ENCODE measurements at regions not wholly inside any gene's neighbourhood (a gene's known extent, or its start where the extent isn't known, plus 50 kb on each side); places are given as distances from the start of the nearest gene placed in this dataset.
"Not testable (repeated sequence)": the region's sequence is repeated elsewhere in the genome, so short reads cannot be mapped to it uniquely, and the experiment has no call there.

DNA sequence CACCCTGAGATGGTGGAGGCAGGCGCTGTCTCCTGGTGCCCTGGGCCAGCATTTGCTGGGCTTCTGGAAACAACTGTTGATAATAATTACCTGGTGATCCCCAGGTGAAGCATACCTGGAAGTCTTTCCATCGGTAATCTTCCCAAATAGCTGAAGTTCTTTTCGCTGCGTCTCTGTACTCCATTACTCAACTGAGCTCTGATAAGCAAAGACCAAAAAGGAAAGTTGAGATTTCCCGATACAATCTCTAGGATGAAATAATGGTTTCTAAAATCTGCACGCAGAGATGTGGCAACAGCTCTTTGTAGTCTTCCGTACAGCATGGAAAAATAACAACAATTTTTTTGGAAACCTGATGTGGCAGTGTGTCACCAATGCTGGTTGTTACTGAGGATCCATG is 226.5 kb downstream of the GATA3 start:
- no peak for DNase-seq (ENCODE audit: low read depth in 2 of 2)

DNA sequence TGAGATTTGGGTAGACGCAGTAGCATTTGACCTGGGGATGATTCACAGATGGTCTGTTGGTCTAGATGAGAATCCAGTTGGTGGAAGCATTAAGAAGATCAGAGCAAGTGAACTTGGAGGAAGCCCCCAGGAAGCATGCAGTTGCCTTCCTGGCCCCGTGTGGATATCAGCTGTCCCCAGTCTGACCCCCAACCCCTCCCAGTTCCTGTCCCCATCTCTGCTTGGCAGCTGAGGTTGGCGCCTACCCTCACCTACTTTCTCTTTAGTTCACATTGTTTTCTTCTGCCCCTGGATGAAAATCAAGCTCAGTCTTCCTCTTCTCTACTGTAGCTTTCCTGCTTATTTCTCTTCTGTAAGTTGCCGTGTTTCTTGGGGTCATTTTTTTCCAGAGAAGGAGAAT is 227.9 kb downstream of the GATA3 start:
- DNase-seq (ENCODE audit: low read depth in 2 of 2) = no peak

DNA sequence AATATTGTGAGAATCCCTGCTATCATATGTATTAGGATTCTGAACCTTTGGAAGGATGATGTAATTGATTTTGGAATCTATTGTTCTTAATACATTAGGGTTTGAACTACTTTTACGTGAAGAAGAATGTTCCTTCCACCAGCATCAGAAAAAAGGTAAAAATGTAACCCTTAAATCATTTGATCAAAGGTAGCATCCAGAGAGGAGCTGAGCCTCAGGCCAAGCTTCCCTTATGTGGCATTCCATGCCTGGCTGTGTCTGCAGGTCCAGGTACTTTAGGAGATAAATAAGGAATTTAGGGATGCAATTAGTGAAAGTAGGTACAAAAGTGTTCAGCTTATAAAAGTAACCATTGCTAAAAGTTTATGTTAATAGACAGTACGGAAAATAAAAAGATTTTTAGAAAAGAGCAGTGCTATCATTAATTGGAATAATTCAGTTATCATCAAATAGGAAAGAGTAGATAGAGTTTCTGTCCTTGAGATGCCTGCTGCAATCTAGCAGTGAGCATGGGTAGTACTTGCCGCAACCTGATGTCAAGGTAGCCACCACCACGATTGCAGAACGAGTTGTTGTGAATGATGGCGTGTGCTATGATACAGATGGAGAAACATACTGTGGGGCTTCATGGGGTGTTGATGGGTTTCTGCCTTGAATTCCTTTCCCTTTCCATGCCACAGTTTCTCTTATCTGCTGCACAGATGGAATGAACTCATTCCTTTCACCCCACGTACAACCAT is 228.8 kb downstream of the GATA3 start:
- DNase-seq (ENCODE audit: low read depth in 2 of 2) = no peak

DNA sequence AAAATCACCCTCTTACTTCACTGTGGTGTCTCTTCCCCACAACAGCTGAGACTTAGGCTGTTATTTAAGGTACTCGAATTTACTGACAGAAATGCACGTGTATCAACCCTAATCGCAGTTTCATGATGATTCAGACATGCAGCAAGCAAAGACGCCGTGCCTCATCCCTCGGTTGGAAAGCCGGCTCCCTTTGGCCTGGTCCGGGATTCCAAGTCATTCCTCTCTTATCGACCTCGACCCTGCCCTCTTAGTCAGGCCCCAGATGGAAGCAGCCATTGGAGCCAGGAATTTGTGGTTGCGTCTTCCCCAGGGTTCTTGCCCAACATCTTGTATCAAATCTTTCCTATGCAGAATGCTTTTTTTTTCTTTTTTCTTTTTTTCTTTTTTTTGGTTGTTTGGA is 229.5 kb downstream of the GATA3 start:
- DNase-seq (ENCODE audit: low read depth in 2 of 2) = no peak

DNA sequence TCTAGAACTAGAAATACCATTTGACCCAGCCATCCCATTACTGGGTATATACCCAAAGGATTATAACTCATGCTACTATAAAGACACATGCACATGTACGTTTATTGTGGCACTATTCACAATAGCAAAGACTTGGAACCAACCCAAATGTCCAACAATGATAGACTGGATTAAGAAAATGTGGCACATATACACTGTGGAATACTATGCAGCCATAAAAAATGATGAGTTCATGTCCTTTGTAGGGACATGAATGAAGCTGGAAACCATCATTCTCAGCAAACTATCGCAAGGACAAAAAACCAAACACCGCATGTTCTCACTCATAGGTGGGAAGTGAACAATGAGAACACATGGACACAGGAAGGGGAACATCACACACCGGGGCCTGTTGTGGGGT is 231.5 kb downstream of the GATA3 start:
- DNase-seq (ENCODE audit: low read depth in 2 of 2) = not testable (repeated sequence)

DNA sequence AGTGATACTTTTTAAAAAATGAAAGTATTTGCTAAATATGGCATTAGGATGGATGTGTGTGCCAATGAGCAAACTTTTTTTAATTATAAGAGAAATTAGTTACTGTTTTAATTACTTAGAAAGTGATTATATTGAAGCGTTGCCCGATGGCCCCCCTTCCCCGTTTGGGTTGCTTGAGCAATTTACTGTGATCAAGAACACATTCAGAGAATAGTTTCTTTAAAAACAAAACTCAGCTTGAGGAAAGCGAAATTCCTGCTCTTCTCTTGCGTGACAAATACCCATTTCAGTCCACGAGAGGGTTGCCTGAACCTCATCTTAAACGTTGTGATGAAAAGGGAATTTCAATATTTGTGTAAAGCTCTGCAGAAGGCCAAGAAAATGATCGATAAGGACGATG is 234.1 kb downstream of the GATA3 start:
- DNase-seq (ENCODE audit: low read depth in 2 of 2) = no peak

DNA sequence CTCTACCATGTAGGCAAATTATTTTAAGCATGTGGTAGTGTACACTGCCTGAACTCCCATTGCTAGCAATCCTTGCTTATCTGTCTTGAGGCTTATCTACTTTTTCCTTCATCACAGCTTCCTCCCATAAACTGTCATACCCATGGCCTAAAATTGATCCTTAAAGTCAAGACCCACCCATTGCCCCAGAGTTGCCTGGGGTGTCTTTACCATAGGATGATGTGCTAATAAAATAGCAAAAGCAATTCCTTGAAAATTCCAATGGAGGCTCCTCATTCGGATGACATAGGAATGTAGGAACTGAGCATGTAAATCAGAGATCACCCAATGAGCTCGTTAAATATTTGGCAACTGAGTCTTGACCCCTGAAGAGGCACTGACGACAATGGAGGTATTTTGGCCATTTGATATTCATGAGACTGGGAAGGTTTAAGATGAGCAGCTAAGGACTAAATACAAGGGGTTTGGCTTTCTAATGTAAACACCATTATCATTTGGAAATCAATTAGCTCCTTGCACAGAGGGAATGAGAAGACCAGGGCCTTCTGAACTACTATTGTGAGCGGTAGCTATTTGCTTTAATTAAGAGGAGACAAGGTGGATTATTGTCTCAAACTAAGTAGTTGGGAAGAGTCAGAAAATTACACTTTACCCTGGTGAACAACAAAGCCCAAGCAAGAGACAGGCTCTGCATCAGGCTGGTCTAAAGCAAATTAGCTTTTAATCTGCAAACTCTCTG is 234.9 kb downstream of the GATA3 start:
- DNase-seq (ENCODE audit: low read depth in 2 of 2) = no peak

DNA sequence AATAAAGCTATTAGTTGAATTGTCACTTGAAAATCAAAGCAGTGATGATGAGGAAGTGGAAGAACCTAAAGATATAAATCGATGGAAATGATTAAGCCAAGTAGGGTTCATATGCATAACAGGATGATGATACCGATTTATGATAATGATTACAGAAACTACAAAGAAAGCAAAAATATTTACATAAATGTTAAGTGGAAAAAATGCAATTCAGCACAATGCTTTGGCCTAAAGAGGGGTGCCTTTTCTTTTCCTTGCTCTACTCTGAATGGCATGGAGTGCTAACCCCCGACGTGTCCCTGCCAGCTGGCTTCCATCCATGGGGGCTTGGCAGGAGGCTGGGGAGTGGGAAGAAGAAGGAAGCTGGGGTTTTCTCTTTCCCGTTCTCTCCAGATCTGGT is 240.3 kb downstream of the GATA3 start:
- no peak for DNase-seq (ENCODE audit: low read depth in 2 of 2)

DNA sequence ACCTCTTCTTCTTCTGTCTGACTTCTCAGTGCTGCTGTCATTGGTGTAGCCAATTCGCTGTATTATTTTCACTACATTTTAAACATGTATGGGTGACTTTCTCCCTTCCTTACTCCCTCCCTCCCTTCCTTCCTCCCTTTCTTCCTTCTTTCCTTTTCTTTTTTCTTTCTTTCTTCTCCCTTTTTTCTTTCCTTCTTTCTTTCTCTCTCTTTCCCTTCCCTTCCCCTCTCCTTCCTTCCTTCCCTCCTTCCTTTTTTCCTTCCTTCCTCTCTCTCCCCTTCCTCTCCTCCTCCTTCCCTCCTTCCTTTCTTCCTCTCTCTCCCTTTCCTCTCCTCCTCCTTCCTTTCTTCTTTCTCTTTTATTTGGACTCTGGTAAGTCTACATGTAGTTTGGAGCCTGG is 240.8 kb downstream of the GATA3 start:
- no peak for DNase-seq (ENCODE audit: low read depth in 2 of 2)

DNA sequence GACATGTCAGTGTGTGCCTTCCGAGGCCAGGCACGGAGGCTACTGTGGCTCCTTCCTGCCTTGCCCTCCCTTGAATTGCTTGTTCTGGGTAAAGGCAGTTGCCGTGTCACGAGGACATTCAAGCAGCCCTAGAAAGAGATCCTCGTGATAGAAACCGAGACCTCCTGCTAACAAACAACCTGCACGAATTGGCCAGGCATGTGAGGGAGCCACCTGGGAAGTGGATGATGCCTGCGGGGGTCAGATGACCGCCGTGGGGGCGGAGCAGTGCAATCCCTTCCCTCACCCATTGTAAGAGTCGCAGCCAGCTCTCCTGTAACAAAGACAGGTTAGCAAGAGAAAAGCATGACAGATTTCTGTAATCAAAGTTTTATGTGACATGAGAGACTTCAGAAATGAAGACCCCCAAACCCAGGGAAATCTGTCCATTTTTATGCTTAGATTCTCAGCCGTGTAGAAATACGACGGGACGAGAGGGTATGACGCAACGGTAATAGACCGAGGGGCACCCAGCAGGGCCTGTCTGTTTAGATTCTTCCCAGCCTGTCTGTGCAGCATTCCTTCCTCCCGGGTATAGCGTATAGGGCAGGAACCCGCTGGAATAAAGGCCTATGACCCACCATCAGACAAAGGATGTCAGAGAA is 241.7 kb downstream of the GATA3 start:
- DNase-seq (ENCODE audit: low read depth in 2 of 2) = no peak

DNA sequence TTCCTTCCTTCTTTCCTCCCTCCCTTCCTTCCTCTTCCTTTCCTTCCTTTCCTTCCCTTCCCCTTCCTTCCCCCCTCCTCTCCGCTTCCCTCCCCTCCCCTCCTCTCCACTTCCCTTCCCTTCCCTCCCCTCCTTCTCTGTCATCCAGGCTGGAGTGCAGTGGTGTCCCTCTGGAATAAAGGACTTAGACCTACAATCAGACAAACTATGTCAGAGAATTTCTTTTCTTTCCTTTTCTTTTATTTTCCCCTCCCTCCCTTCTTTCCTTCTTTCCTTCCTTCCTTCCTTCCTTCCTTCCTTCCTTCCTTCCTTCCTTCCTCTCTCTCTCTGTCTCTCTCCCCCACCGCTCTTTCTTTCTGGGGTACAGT is 242.2 kb downstream of the GATA3 start:
- DNase-seq (ENCODE audit: low read depth in 2 of 2) = no peak

DNA sequence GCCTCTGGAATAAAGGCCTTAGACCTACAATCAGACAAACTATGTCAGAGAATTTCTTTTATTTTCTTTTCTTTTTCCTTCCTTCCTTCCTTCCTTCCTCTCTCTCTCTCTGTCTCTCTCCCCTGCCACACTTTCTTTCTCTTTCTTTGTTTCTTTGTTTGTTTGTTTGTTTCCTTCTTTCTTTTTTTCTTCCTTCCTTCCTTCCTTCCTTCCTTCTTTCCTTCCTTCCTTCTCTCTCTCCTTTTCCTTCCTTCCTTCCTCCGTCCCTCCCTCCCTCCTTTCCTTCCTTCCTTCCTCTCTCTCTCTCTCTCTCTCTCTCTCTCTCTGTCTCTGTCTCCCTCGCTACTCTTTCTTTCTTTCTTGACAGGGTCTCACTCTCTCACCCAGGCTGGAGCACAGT is 242.6 kb downstream of the GATA3 start:
- DNase-seq (ENCODE audit: low read depth in 2 of 2) = no peak

DNA sequence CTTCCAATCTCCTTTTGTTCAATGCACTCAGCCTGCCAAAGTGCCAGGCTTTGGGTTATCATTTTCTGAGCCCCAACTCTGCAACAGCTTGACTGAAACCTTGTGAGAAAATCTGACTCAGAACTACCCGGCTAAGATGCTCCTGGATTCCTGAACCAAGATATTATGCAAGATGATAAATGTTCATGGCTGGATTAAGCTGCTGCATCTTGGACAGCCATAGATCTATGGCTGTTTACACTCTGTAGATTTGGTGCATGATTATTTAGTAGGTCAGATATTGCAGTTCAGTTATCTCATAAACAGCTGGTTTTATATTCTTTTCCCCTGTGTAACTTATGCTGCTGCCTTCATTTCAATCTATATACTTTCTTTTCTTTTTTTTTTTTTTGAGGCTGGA is 243.5 kb downstream of the GATA3 start:
- no peak for DNase-seq (ENCODE audit: low read depth in 2 of 2)

DNA sequence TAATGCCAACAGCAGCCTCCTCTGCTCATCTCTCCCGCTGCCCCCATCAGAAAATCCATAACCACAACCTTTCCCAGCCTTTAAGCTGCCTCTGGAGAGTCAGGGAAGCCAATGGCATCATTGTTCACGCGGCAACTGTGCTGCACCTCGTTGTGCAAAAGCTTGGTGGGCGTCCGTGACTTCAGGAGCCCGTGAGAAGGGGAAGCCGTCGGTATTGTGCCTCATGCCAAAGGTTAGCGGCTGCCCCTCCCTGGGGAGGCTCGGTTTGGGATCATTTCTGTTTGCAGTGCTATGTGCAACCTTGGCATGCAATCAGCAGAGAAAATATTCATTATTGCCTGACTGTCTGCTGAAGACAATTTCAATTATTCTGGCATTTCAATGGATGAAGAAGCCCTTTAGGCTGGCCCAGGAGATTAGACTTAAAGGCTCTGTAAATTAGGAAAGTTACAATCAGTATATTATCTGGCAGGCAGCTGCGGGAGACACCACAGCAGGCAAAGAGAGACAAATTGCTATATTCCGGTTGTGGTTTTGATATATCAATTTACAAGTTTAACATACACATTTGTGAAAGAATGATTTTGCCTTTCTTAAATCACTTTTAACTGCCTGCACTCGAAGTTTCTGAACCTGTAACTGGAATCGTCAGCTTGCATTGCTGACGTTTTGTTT is 244.5 kb downstream of the GATA3 start:
- no peak for DNase-seq (ENCODE audit: low read depth in 2 of 2)

DNA sequence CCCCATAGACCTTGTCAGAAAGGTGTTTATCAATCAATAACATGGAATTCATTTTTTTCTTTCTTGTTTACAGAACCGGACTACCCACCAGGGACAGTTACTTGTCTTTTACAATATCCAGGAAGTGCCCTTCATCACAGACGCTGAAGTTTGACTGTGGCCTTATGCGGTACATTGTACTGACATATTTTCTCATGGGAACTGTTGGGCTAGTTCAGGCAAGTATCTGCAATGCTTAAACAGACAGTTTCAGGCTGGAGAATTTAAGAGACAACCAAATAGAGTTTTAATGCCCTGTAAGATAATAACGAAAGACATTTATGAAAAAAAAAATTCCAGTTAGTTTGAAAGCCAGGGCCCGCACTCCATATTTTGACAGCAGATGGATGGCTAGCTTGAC is 246.4 kb downstream of the GATA3 start:
- DNase-seq (ENCODE audit: low read depth in 2 of 2) = no peak

DNA sequence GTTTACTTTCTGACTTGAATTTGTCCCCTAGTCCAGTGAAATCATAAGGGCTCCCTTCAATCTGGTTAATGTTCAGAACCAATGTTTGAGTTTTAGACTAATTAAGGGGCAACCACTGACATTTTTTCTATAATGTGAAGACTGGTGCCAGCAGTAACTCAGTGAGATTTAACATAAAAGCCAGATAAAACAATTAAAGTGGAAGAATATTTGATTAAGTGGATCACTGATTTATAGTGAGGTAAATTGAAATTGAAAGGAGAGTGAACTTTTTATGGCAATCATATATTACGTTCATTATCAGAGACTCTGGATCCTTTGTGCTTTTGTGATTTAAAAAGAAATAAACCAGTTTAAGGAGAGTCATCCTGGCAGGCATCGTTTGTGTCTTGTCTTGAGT is 246.8 kb downstream of the GATA3 start:
- DNase-seq (ENCODE audit: low read depth in 2 of 2) = no peak

DNA sequence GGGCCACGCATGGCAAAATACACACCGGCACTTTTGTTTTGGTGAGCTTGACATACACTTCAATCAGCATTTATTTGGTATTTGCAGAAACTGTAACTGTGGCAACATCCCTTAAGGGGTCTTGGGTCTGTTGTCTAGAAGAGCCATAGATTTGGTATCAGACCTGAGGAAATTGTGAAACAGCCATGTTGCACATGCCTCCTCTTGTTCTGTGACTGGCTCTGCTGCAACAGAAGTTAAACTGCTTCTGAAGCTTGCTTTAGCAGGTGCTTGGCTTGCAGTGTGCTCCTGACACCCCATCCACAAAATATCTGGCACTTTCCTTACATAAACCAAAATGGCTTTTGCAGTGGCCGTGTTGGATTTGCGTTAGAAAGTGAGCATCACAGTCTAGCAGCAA is 247.3 kb downstream of the GATA3 start:
- DNase-seq (ENCODE audit: low read depth in 2 of 2) = no peak

DNA sequence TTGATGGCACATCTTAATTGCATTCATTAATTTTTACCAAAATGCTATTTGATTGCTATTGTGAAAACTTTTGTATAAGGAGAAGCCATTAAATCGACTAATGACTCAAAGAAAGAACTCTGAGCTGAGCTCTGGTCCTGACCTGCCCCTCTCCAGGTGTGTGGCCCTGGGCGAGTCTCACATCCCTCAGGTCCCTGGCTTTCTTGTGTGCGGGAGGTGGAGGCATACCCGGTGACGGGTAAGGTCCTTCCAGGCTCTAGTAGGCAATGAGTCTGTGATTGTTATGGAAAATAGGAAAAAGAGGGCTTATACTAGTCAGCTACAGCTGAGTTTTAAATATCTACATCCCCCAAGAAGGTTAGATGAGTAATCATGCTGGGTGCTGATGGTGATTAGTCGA is 248.1 kb downstream of the GATA3 start:
- DNase-seq (ENCODE audit: low read depth in 2 of 2) = no peak

DNA sequence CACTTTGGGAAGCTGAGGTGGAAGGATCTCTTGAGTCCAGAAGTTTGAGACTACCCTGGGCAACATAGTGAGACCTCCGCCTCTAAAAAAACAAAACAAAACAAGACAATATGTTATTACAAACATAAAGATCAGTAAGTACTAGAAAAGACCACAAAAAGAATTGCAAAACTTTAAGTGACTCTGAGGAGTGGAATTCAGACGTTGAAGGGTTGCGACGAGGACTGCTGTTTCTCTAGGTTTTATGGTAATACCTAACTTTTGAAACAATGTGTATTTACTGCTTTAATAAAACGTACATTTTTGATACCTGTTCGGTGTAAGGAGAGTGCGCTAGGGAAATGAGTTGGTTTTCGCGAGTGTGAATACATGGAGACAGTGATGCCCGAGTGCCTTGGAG is 250.4 kb downstream of the GATA3 start:
- no peak for DNase-seq (ENCODE audit: low read depth in 2 of 2)

DNA sequence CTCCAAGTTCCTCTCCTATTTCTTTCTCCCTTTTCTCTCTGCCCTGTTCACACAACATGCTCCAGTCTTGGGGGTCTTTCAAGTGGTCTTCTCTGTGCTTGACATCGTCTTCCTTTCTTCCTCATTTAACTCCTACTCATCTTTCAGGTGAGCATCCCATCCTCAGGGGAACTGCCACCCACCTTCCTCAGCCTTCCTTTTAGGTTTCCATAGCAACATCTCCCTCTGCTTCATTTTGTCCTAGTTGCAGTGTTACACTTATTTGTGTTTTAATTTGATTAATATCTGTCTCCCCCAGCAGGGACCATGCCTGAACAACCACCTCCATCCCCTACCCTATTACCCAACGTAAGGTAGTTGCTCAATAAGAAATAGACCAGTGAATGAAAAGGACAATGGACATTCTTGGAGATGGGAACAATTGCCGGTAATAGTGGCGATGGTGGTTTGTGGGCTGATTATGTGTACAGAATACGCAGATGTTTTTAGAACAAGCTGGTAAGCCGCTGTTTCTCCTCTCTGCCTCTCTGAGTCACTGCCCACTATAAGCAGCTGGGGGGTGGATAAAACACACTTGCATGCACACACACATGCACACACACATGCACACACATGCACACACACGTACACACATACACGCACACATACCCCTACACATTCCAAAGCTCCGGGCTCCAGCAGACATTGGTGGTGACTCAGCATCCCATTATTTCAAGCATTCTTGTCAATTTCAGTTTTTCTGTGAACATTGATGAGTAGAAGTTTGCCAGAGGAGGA is 251.6 kb downstream of the GATA3 start:
- no peak for DNase-seq (ENCODE audit: low read depth in 2 of 2)

DNA sequence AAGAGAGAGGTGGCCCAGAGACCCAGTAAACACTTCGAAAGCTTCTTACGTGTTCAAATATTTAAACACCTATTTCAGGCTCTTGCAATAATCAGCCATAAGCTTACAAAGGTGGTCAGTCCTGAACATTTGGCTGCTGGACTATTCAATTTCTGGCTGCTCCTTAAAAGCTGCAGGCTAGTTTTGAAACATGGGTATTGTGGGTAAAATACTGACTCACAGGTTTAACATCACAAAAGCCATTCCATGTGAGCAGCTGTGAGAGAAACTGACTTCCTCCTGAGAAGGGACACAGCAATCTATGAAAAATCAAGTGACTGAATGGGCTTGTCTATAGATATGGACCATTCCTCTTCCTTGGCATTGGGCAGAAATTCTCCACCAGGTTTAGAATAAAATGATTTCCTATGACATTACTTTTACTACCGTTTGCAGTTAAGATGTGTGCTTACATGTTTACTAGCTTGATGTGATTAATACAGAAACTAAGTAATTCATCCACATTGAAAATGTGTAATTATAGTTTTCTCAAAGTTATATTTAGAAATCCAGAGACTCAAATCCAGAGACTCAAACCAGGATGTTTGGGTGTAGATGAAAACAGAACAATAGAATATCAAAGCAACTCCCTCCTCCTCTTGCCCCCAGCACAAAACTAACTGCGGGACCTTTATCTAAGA is 252.3 kb downstream of the GATA3 start:
- no peak for DNase-seq (ENCODE audit: low read depth in 2 of 2)
